ENCODE measurements at regions not wholly inside any gene's neighbourhood (a gene's known extent, or its start where the extent isn't known, plus 50 kb on each side); places are given as distances from the start of the nearest gene placed in this dataset.

- intact Hi-C loops (cut with micrococcal nuclease; ENCODE audit: unreplicated experiment), result no loop called here
- DNase-seq (ENCODE audit: low read depth, low spot score) (no peak), ATAC-seq (no peak)
- Histone ChIP-seq H3K27ac (ENCODE audit: low read length) (no peak overlapping the region; the same call in 1 of the 2 replicates), H3K9me3 (ENCODE audit: control insufficient read depth, insufficient read depth, low read depth, low read length) (peaks cover 6% of the 10 kb centered on the region; the same call in 1 of the 2 replicates), H3K36me3 (ENCODE audit: control insufficient read depth, insufficient read depth, low read length) (no peaks in the 10 kb centered on the region), H3K27me3 (ENCODE audit: control insufficient read depth, insufficient read depth, low read length) (no peaks in the 10 kb centered on the region), H3K4me1 (ENCODE audit: control insufficient read depth, insufficient read depth, low read length) (no peaks in the 10 kb centered on the region; the same call in 1 of the 2 replicates), H3K4me3 (ENCODE audit: low read depth in 2 of 2, low read length in 2 of 2) (no peak overlapping the region)
- TF ChIP-seq POLR2AphosphoS5 (IDR thresholded peaks at IDR 0.05; ENCODE audit: low read depth, low read length) (no peak), REST (IDR thresholded peaks at IDR 0.05; ENCODE audit: insufficient read depth in 1 of 2, low read depth in 2 of 2, low read length in 1 of 2) (no peak), CTCF (IDR thresholded peaks at IDR 0.05) (no peak), TCF7L2 (IDR thresholded peaks at IDR 0.05; ENCODE audit: low read depth, low read length) (no peak)
- BruUV-seq (replicated peaks), result no TSS peak
- in situ Hi-C loops (cut with HindIII; ENCODE audit: low pct_unique_long_range_greater_than_20kb, low sequenced_read_pairs), result no loop called here
- ChIA-PET POLR2A (no interaction called here), CTCF (no interaction called here)
Measured at GRCh38 chr3:30281526-30281925, 324.9 kb upstream of the TGFBR2 start.

- no peak for TF ChIP-seq REST (IDR thresholded peaks at IDR 0.05; ENCODE audit: insufficient read depth in 1 of 2, low read depth in 2 of 2, low read length in 1 of 2)
- no peak for TF ChIP-seq TCF7L2 (IDR thresholded peaks at IDR 0.05; ENCODE audit: low read depth, low read length)
- TF ChIP-seq SIN3A (IDR thresholded peaks at IDR 0.05; ENCODE audit: borderline replicate concordance, insufficient read depth, low read depth, low read length), result no peak
- TF ChIP-seq CTCF (IDR thresholded peaks at IDR 0.05), result no peak
- no peak for TF ChIP-seq POLR2AphosphoS5 (IDR thresholded peaks at IDR 0.05; ENCODE audit: low read depth, low read length)
Measured at GRCh38 chr3:30282154-30282696, 324.2 kb upstream of the TGFBR2 start.

More at GRCh38 chr3:30282154-30282696, 324.2 kb upstream of the TGFBR2 start:
- DNase-seq (ENCODE audit: low read depth, low spot score), result no peak
- intact Hi-C loops (cut with micrococcal nuclease; ENCODE audit: unreplicated experiment), result no loop called here
- BruUV-seq (replicated peaks), result no TSS peak
- Histone ChIP-seq H3K4me1 (ENCODE audit: control insufficient read depth, insufficient read depth, low read length) (no peaks in the 10 kb centered on the region; the same call in 1 of the 2 replicates), H3K36me3 (ENCODE audit: control insufficient read depth, insufficient read depth, low read length) (no peaks in the 10 kb centered on the region), H3K9me3 (ENCODE audit: control insufficient read depth, insufficient read depth, low read depth, low read length) (peaks cover 6% of the 10 kb centered on the region; the same call in 1 of the 2 replicates), H3K4me3 (ENCODE audit: low read depth in 2 of 2, low read length in 2 of 2) (no peak overlapping the region), H3K27ac (ENCODE audit: low read length) (0 out of 2 replicates have a peak overlapping the region, but pooled peaks have one; percentile 17), H3K27me3 (ENCODE audit: control insufficient read depth, insufficient read depth, low read length) (no peaks in the 10 kb centered on the region)
- ChIA-PET CTCF (no interaction called here), POLR2A (no interaction called here)
- in situ Hi-C loops (cut with HindIII; ENCODE audit: low pct_unique_long_range_greater_than_20kb, low sequenced_read_pairs), result no loop called here
- peak; percentile 68 for ATAC-seq

Measured in Panc1 (cell line).